ENCODE measurements at regions not wholly inside any gene's neighbourhood (a gene's known extent, or its start where the extent isn't known, plus 50 kb on each side); places are given as distances from the start of the nearest gene placed in this dataset.
"Not testable (repeated sequence)": the region's sequence is repeated elsewhere in the genome, so short reads cannot be mapped to it uniquely, and the experiment has no call there.

GRCh38 chr2:236836028-236836427 lies 249.7 kb upstream of the COPS8 start:
- not testable (repeated sequence) for DNase-seq

- DNase-seq = no peak
These were observed 245.5 kb upstream of the COPS8 start for GRCh38 chr2:236840215-236840614.

GRCh38 chr2:236840857-236841256 lies 244.8 kb upstream of the COPS8 start:
- no peak for DNase-seq

- no peak for DNase-seq
These were observed 244.3 kb upstream of the COPS8 start for GRCh38 chr2:236841389-236841788.

- no peak for DNase-seq
These were observed 242.3 kb upstream of the COPS8 start for GRCh38 chr2:236843161-236843968.

GRCh38 chr2:236844711-236845110 lies 241.0 kb upstream of the COPS8 start:
- no peak for DNase-seq

GRCh38 chr2:236847023-236847422 lies 238.7 kb upstream of the COPS8 start:
- DNase-seq = no peak

GRCh38 chr2:236847538-236848263 lies 238.0 kb upstream of the COPS8 start:
- no peak for DNase-seq

GRCh38 chr2:236848501-236848900 lies 237.2 kb upstream of the COPS8 start:
- DNase-seq = no peak

GRCh38 chr2:236849508-236849907 lies 236.2 kb upstream of the COPS8 start:
- no peak for DNase-seq

- DNase-seq = no peak
These were observed 235.7 kb upstream of the COPS8 start for GRCh38 chr2:236849940-236850339.

GRCh38 chr2:236851187-236851586 lies 234.5 kb upstream of the COPS8 start:
- no peak for DNase-seq

GRCh38 chr2:236852100-236852976 lies 233.4 kb upstream of the COPS8 start:
- DNase-seq = no peak

GRCh38 chr2:236852977-236853374 lies 232.7 kb upstream of the COPS8 start:
- no peak for DNase-seq

GRCh38 chr2:236853585-236854051 lies 232.1 kb upstream of the COPS8 start:
- no peak for DNase-seq

GRCh38 chr2:236855176-236855865 lies 230.4 kb upstream of the COPS8 start:
- DNase-seq = no peak

- no peak for DNase-seq
These were observed 229.5 kb upstream of the COPS8 start for GRCh38 chr2:236855866-236856847.

GRCh38 chr2:236856848-236857235 lies 228.8 kb upstream of the COPS8 start:
- no peak for DNase-seq

- DNase-seq = no peak
These were observed 228.4 kb upstream of the COPS8 start for GRCh38 chr2:236857246-236857645.

GRCh38 chr2:236857781-236858180 lies 227.9 kb upstream of the COPS8 start:
- DNase-seq = no peak

GRCh38 chr2:236858661-236859060 lies 227.0 kb upstream of the COPS8 start:
- no peak for DNase-seq
